AG20443 (cell line): ENCODE measurements at regions not wholly inside any gene's neighbourhood (a gene's known extent, or its start where the extent isn't known, plus 50 kb on each side); places are given as distances from the start of the nearest gene placed in this dataset.
"Not testable (repeated sequence)": the region's sequence is repeated elsewhere in the genome, so short reads cannot be mapped to it uniquely, and the experiment has no call there.

Experiments
- DNase-seq: peaks from one replicate; pipeline ENCODE4 v3.0.0; 2012; ENCODE audit warnings: low spot score, mixed read lengths

DNA sequence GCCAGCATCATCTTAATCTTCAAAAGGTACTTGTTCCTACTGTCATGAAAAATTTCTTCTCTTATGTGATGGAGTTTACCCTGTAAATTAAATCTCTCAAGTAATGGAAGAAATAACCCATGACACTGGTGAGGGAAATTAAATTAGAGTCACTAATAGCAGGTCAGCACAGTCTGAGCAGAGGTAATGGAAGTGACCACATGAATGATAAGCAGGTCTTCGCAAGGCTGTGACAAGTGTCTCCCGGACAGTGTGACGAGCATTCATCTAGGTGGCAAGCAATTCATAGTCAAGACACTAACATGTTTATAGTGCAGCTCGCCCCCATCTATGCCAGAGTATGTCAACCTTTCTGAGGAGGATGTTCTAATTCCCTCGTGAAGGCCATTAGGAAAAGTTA lies 249.2 kb downstream of the FRK start:
- no peak for DNase-seq

DNA sequence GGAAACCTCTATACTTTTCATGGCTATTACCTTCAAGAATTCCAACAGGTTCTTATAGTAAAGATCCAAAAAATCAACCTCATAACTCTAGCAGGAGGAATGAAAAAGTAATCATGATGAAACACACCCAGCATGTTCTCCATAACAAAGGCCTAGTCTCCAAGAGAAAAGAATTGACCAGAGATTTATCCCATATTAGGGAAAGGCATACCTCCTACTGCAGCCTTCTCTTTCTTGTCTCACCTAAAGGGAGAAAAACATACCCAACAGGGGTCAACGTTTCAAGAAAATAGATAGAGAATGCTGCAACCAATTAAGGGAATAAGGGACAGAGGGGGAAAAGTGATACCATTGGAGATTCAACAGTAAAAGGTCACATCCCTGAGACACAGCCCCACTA lies 262.5 kb downstream of the FRK start:
- no peak for DNase-seq

GRCh38 chr6:115796829-115797228 lies 263.9 kb downstream of the FRK start:
- DNase-seq: no peak

DNA sequence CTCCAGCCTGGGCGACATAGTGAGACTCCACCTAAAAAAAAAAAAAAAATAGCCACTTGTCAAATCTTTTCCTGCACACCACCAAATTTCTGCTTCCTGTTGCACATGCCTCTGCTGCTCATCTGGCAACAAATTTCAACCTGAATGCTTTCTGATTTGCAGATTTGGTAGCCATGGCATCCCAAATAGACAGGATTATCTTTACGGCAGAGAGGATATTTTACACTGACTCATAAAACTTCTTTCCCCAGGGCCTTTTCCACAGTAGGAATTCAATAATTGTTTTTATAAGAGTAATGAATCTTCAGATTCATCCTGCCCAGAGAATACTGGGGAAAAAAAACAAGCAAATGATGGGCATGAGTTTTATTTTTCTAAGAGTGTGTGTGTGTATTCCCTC lies 264.6 kb downstream of the FRK start:
- no peak for DNase-seq

DNA sequence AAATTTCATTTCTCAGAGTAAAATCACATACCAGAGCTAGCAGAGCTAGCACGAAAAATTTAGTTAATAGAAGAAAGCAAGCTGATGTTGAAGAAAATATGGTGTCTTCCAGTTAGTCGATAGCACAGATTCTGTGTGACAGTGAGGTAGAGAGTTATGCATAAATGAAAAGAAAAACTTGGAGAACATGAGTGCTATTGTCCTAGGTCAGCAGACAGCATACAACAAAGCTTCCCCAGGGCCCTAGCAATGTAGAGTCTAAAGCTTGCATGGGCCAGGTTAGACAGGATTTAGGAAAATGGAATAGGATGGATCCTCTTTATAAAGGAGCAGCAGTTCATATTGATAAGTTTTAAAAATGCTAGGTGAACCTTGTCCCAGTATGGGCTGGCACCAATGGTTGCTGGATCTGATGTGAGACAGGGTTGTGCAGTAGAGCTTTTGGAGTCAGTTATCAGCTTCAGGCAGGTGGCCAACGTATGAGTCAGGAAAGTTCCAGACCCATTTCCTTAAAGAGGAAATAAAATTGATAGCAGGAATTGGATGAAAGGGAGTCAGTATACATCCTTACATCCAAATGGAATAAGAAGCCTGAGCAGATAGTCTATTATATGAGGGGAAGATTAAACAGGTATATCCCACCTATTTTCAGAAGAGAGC lies 277.2 kb downstream of the FRK start:
- DNase-seq: peak; percentile 7

GRCh38 chr6:115782612-115783011 lies 278.1 kb downstream of the FRK start:
- DNase-seq: no peak

DNA sequence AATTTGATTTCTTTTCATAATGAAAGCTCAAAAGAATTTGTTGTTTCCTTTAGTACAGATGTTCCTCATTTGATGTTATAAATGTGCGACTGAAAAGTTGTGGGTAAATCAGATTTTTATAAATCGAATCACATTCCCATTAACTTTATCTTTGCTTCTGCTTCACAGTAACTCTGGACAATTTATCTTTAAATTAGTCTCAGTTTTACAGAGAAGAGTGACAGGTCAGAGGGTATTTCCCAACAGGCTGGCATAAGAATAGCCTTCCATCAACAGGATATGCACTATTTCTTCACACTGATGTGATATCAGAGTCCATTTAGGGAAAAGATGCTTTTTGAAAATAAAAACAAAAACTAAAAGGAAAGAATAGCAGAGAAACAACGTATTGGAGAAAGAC lies 286.9 kb downstream of the FRK start:
- DNase-seq: no peak

DNA sequence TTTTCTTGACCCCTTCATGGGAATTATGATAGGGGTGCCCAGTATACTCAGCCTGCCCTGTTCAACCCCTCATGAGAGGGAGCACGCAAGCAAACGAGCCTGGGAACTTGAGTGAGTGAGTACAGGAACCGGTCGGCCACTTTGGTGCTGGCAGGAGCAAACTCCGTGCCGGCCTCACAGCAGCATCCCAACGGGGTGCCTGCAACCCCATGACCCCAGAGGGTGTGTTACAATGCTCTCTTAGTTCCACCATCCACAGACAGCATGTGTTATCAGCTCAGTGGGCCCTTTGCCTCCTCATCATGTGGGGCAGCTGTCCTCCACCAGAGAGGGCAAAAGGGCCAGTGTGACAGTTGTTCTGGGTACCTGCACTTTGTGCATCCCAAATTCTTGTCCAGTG lies 289.8 kb downstream of the FRK start:
- no peak for DNase-seq

DNA sequence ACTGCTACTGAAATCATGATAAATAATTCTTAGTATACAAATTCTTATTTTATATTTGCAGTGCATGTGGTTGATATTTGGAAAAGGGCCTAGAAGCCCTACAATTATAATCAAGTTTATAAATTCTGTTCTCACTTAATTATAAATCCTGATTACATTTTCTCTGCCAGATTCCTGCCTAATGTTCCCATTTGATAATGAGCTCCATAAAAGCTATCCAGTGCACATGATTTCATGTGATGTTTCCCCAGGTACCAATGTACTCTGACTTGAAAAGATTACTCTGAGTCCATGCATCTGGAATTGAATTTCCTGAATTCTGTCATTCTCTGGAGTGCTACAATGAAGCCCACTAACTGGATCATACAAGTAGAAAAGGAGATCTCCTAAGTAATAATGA lies 292.2 kb downstream of the FRK start:
- no peak for DNase-seq

DNA sequence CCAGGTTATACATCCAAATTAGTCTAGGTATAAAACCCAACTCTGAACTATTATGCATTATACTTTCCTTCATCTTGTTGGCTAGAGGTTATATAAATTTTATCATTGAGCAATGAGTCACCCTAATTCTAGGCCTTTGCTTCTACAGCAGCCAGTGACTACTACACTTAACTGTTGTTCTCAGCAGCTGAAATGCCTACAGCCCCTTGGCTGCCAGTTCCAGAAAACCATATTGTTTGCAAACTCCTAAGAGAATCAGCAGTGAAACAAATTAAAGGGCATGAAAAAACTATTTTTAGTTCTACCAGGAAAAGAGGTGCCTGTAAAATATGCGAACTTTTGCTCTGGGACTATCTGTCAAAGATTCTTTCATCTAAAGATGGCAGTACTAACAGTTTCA lies 292.8 kb downstream of the FRK start:
- DNase-seq: no peak

DNA sequence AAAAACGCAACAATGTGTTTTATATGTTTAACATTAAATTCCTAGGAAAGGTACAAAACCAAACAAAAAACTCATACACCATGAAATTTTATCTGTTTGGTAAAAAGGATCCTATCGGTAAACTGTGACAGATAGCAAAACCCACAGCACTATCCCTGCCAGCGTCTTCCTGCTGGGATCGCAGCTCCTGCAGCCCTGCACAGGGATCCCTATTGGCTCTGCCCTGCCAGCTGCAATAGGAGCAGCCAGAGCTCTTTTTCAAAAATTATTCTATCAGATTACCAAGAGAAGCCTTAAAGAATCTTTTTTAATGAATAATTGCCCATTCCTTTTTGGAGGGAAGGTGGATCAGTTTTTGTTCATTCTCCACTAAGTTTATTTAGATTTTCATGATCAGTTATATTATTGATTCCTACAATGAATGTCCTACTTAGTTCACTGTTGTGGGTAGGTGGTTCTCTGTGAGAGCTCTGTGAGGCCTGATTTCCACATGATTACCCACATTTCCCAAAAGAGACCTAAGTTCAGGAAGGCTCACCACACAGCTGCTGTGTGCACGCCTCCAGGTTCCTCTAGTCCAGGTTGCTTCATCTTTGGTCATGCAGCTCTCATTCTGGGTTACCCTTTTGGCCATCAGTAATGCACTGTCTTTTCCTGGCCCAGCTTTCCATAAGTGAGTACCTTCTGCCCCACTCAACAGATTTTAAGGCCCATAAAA lies 293.8 kb downstream of the FRK start:
- DNase-seq: no peak

DNA sequence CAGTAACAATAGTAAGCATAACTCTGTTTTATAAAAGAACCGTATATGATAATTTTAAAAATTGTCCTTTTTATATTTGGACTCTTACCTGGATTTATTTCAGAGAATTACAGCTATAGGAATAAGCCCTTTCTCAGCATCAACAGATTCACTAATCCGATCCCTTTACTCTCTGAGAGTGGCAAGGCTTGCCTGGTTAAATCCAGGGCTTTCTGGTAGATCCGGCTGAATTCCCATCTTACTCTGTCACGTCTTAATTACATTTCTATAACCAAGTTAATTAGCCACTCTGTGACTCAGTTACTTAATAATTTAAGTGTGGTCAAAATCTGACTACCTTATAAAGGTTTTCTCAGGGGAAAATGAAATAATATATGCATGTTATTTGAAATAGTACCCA lies 294.7 kb downstream of the FRK start:
- no peak for DNase-seq

- no peak for DNase-seq
Observed at GRCh38 chr6:115759051-115759450, 301.6 kb downstream of the FRK start.

DNA sequence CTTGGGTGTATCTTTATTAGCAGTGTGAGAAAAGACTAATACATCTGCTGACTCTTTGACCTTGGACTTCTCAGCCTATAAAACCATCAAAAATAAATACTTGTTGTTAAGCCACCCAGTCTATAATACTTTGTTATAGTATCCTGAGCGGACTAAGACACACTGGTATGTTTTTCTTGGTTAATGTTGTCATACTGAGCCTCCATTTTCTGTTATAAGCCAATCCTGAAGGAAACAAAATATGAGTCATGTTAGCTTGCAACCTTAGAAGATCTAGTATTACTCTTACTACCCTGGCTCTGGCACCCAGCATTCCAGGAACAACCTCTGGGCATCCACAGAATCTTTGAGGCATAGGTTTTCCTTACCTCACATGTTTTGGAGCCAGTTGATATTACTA lies 307.2 kb downstream of the FRK start:
- no peak for DNase-seq

DNA sequence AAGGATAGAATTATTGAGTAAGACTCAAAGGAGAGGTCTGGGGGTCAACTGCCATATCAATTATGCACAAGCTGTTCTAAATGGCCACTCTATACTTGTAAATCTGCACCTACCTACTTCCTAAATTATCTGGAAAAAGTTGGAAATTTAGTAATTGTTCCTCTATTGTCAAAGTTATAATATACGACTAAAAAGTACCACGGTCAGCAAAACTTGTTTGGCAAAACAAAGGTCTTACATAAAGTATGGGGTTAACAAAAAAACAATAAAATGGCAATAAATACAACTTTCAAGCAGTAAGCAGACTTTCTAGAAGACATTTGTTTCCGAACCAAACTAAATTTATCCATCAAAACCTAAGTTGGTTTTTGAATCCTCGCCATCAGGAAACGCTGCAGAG lies 309.7 kb downstream of the FRK start:
- DNase-seq: no peak

DNA sequence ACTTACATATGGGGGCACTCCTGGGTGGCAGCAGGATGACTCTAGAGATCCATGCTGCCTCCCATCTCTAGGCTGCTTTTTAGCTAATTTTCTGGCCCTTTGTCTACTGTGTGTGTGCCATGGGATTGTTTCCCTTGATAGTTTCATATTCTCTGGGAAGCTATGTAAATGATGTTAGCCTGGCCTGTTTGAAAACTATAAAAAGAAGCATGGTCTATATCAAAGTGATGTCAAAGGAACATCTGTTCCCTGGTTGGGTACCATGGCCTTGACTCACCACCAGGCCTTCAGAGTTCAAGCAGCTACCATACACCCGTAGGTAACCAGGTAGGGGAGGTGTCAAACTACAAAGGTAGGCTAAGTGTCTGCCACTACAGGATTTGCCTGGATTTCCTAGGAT lies 310.4 kb downstream of the FRK start:
- DNase-seq: no peak

GRCh38 chr6:115747719-115748118 lies 313.0 kb downstream of the FRK start:
- DNase-seq: no peak

DNA sequence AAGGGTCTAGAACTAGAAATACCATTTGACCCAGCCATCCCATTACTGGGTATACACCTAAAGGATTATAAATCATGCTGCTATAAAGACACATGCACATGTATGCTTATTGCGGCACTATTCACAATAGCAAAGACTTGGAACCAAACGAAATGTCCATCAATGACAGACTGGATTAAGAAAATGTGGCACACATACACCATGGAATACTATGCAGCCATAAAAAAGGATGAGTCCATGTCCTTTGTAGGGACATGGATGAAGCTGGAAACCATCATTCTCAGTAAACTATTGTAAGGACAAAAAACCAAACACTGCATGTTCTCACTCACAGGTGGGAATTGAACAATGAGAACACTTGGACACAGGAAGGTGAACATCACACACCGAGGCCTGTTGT lies 314.1 kb downstream of the FRK start:
- not testable (repeated sequence) for DNase-seq

DNA sequence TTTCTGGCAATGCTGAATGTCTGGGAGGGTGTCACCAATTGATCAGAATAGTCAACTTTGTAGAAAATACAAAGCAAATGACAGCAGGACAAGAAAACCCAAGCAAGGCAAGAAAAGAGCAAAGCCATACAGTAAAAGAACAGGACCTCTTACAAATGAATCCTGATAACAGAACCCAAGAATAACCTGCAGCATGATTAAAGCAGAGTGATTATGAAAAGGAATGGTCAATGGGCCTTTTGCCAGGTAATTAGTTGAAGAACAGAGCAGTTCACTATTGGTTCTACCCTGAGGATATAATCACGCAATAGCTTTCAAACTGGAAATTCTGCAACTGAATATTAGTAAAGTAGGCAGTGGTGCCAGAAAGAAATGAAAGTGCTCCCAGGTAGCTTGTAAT lies 319.8 kb downstream of the FRK start:
- DNase-seq: no peak

DNA sequence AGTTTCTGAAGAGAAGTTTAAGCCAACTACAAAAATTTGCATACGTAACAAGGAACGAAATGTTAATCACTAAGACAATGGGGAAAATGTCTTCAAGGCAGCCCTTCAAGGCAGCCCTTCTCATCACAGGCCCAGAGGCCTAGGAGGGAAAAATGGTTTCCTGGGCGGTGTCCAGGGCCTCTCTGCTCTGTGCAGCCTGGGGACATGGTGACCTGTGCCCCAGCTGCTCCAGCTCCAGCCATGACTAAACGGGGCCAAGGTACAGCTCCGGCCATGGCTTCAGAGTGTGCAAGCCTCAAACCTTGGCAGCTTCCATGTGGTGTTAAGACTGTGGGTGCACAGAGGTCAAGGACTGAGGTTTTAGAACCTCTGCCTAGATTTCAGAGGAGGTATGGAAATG lies 325.1 kb downstream of the FRK start:
- DNase-seq: no peak

GRCh38 chr6:115733426-115733825 lies 327.3 kb downstream of the FRK start:
- DNase-seq: no peak

DNA sequence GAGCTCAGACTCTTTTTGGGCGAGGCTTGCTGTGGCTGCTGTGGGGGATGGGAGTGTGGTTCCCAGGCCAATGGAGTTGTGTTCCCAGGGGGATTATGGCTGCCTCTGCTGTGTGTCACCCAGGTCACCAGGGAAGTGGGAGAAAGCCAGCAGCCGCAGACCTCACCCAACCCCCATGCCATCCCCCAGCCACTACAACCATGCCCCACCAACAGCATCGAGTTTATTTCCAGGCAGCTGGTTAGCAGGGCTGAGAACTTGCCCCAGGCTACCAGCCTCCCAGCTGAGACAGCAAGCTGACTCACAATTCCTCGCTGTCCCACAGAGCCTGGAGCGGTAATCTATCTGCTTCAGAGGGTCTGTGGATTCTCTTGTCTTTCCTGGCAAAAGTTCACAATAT lies 331.7 kb downstream of the FRK start:
- no peak for DNase-seq

- no peak for DNase-seq
Observed at GRCh38 chr6:115728171-115728570, 332.5 kb downstream of the FRK start.

- DNase-seq: no peak
Observed at GRCh38 chr6:115721564-115721963, 339.1 kb downstream of the FRK start.
